ENCODE measurements at regions not wholly inside any gene's neighbourhood (a gene's known extent, or its start where the extent isn't known, plus 50 kb on each side); places are given as distances from the start of the nearest gene placed in this dataset.

- Histone ChIP-seq H4K8ac (ENCODE audit: extremely low read depth, insufficient read depth, low read length) (no peak overlapping the region; the same call in 1 of the 2 replicates), H3K79me2 (ENCODE audit: control insufficient read depth in 1 of 2, insufficient read depth in 2 of 2, low read length in 2 of 2) (no peaks in the 10 kb centered on the region), H3K79me1 (ENCODE audit: low read depth, low read length) (no peaks in the 10 kb centered on the region), H4K20me1 (replicated peaks in 1 of 2; ENCODE audit: control insufficient read depth in 1 of 2, insufficient read depth in 2 of 2, low read length in 2 of 2) (no peaks in the 10 kb centered on the region), H3K27me3 (replicated peaks in 1 of 4; ENCODE audit: control insufficient read depth in 3 of 4, extremely low read depth in 1 of 4, insufficient read depth in 3 of 4, low read length in 3 of 4) (no peaks in the 10 kb centered on the region), H3K4me3 (ENCODE audit: extremely low read depth in 1 of 4, insufficient read depth in 2 of 4, low read depth in 3 of 4, low read length in 4 of 4) (no peak overlapping the region), H2BK120ac (replicated peaks; ENCODE audit: low read depth, low read length) (no peak overlapping the region), H3K36me3 (ENCODE audit: control insufficient read depth in 2 of 4, insufficient read depth in 4 of 4, low read length in 3 of 4) (no peaks in the 10 kb centered on the region), H2BK12ac (ENCODE audit: low read depth, low read length) (no peak overlapping the region), H2AFZ (ENCODE audit: low read length) (no peak overlapping the region), H3K23ac (ENCODE audit: insufficient read length) (no peak overlapping the region), H3K27ac (ENCODE audit: low read depth, low read length) (no peak overlapping the region), H4K5ac (ENCODE audit: insufficient read length, low read depth, low read length) (no peak overlapping the region), H3K4me2 (ENCODE audit: insufficient read depth in 1 of 2, low read depth in 2 of 2, low read length in 2 of 2) (no peak overlapping the region), H3K56ac (replicated peaks; ENCODE audit: insufficient read length, low read depth, low read length) (no peak overlapping the region), H2BK15ac (ENCODE audit: low read length) (no peak overlapping the region), H3K4me1 (replicated peaks in 1 of 4; ENCODE audit: control insufficient read depth in 3 of 4, insufficient read depth in 4 of 4, low read length in 3 of 4) (no peaks in the 10 kb centered on the region), H3K9ac (replicated peaks in 1 of 4; ENCODE audit: extremely low read depth in 1 of 4, low read depth in 3 of 4, low read length in 3 of 4) (no peak overlapping the region), H3K23me2 (ENCODE audit: low read depth, low read length) (no peaks in the 10 kb centered on the region), H3K18ac (ENCODE audit: extremely low read depth, low read length) (no peak overlapping the region), H4K91ac (replicated peaks; ENCODE audit: insufficient read length, low read length) (no peak overlapping the region), H3K4ac (replicated peaks; ENCODE audit: insufficient read length, low read depth, low read length) (no peak overlapping the region), H3K14ac (ENCODE audit: insufficient read length) (no peak overlapping the region), H2AK5ac (ENCODE audit: low read depth, low read length) (no peak overlapping the region), H2BK5ac (ENCODE audit: low read depth, low read length) (no peak overlapping the region), H2BK20ac (ENCODE audit: low read length) (no peak overlapping the region), H3K9me3 (ENCODE audit: insufficient read depth in 2 of 2, low read depth in 1 of 2, low read length in 1 of 2) (peaks cover 13 to 35% of the 10 kb centered on the region in 2 experiments)
- no peak for FAIRE-seq
- no peak for DNase-seq (ENCODE audit: low read depth in 1 of 2, low spot score in 2 of 2)
- WGBS, 2 experiments (ENCODE audit: extremely low coverage in 1 of 2, insufficient coverage in 1 of 2, insufficient read length in 1 of 2, insufficient replicate concordance in 2 of 2, low coverage in 1 of 2, low lambda C conversion rate in 2 of 2, missing lambda C conversion rate in 1 of 2): 81% methylated on average over 7 of the region's 7 CpGs; no CpG with 5 or more reads in 1 of the 2 experiments
- ChIA-PET POLR2A (ENCODE audit: partially characterized antibody) (interaction anchor here (1.1 kb wide), 1 partner anchor 9 kb away, joined by 3 read pairs; no protein-coding TSS in a partner anchor), CTCF (ENCODE audit: partially characterized antibody) (interaction anchor here (0.6 to 0.9 kb wide), 2 partner anchors 28 to 99 kb away, joined by 3 read pairs; no protein-coding TSS in a partner anchor)
These were observed 54.8 kb upstream of the NDUFV2 start for GRCh38 chr18:9047715-9048114.

Measured in H1 (cell line).